Endothelial cell (in vitro differentiated cells): ENCODE measurements at regions not wholly inside any gene's neighbourhood (a gene's known extent, or its start where the extent isn't known, plus 50 kb on each side); places are given as distances from the start of the nearest gene placed in this dataset.
"Not testable (repeated sequence)": the region's sequence is repeated elsewhere in the genome, so short reads cannot be mapped to it uniquely, and the experiment has no call there.

ENCODE experiments used
- DNase-seq: peaks from one replicate; pipeline ENCODE4 v3.0.0; 2021; ENCODE audit warnings: low spot score
- H3K27ac Mint-ChIP-seq: one replicate; pipeline ENCODE4 v1.8.0; 2021; ENCODE audit warnings: mixed read lengths, inconsistent platforms; ENCODE audit not compliant: unreplicated experiment
- H3K27me3 Mint-ChIP-seq: one replicate; pipeline ENCODE4 v1.8.0; 2021; ENCODE audit warnings: mild to moderate bottlenecking, moderate library complexity, mixed read lengths, inconsistent platforms; ENCODE audit not compliant: unreplicated experiment
- H3K36me3 Mint-ChIP-seq: one replicate; pipeline ENCODE4 v1.8.0; 2021; ENCODE audit warnings: mild to moderate bottlenecking, low read depth, mixed read lengths, inconsistent platforms; ENCODE audit not compliant: unreplicated experiment
- H3K4me1 Mint-ChIP-seq: one replicate; pipeline ENCODE4 v1.8.0; 2021; ENCODE audit warnings: mild to moderate bottlenecking, mixed read lengths, inconsistent platforms; ENCODE audit not compliant: unreplicated experiment
- H3K4me3 Mint-ChIP-seq: one replicate; pipeline ENCODE4 v1.8.0; 2021; ENCODE audit warnings: mild to moderate bottlenecking, mixed read lengths, inconsistent platforms; ENCODE audit not compliant: unreplicated experiment
- H3K9me3 Mint-ChIP-seq: one replicate; pipeline ENCODE4 v1.8.0; 2021; ENCODE audit warnings: mixed read lengths, inconsistent platforms; ENCODE audit not compliant: unreplicated experiment
- TF ChIP-seq, protein P1 (sequence below): fragments of 200-600 bp; sonication (generic); IDR thresholded peaks from one replicate; pipeline ENCODE4 v1.5.0; 2021; ENCODE audit warnings: antibody characterized with exemption; ENCODE audit not compliant: unreplicated experiment

DNA sequence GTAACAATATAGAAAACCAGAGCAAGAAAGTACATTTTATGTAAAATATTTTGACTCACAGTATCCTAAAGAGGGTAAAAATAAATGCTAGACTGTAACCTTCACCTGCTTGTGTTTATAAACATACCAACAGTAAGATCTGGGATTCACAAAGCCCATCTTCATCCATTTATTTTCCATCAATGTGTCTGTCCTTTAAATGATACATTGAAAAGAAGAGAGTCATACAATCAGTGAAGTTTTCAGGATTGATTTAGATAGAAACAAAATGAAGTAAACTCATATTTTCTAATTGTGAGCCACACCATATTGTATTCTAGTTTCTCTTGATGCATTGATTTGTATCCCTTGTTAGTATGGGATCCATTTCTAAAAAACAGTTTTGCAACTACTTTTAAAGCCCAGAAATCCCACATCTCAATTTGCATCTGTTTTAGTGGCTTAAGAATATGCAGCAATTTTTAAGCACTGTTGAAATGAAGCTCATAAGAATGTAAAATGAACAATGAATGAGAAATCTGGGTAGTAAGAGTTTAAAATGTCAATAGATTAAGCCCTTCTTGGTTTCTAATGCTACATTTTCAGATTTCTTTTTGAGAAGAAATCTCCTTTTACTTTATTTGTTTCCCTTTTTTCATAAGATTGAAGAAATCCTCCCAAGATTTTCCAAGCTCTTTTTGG, 548.1 kb upstream of the ADGRL2 start:
- H3K9me3 Mint-ChIP-seq, result no peaks in the 10 kb centered on the region
- no peak for DNase-seq
- no peak overlapping the region for H3K27ac Mint-ChIP-seq
- no peaks in the 10 kb centered on the region for H3K36me3 Mint-ChIP-seq
- H3K27me3 Mint-ChIP-seq, result peaks cover 4% of the 10 kb centered on the region
- H3K4me1 Mint-ChIP-seq, result peaks cover 2% of the 10 kb centered on the region
- no peak overlapping the region for H3K4me3 Mint-ChIP-seq
- TF ChIP-seq, protein P1, sequence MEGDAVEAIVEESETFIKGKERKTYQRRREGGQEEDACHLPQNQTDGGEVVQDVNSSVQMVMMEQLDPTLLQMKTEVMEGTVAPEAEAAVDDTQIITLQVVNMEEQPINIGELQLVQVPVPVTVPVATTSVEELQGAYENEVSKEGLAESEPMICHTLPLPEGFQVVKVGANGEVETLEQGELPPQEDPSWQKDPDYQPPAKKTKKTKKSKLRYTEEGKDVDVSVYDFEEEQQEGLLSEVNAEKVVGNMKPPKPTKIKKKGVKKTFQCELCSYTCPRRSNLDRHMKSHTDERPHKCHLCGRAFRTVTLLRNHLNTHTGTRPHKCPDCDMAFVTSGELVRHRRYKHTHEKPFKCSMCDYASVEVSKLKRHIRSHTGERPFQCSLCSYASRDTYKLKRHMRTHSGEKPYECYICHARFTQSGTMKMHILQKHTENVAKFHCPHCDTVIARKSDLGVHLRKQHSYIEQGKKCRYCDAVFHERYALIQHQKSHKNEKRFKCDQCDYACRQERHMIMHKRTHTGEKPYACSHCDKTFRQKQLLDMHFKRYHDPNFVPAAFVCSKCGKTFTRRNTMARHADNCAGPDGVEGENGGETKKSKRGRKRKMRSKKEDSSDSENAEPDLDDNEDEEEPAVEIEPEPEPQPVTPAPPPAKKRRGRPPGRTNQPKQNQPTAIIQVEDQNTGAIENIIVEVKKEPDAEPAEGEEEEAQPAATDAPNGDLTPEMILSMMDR, result no peak

DNA sequence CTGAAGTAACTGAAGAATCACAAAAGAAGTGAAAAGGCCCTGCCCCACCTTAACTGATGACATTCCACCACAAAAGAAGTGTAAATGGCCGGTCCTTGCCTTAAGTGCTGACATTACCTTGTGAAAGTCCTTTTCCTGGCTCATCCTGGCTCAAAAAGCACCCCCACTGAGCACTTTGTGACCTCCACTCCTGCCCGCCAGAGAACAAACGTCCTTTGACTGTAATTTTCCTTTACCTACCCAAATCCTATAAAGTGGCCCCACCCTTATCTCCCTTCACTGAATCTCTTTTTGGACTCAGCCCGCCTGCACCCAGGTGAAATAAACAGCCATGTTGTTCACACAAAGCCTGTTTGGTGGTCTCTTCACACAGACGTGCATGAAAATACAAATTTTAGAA, 549.9 kb upstream of the ADGRL2 start:
- H3K4me3 Mint-ChIP-seq, H3K36me3 Mint-ChIP-seq, DNase-seq, H3K4me1 Mint-ChIP-seq, H3K9me3 Mint-ChIP-seq, H3K27ac Mint-ChIP-seq, H3K27me3 Mint-ChIP-seq: not testable (repeated sequence)

DNA sequence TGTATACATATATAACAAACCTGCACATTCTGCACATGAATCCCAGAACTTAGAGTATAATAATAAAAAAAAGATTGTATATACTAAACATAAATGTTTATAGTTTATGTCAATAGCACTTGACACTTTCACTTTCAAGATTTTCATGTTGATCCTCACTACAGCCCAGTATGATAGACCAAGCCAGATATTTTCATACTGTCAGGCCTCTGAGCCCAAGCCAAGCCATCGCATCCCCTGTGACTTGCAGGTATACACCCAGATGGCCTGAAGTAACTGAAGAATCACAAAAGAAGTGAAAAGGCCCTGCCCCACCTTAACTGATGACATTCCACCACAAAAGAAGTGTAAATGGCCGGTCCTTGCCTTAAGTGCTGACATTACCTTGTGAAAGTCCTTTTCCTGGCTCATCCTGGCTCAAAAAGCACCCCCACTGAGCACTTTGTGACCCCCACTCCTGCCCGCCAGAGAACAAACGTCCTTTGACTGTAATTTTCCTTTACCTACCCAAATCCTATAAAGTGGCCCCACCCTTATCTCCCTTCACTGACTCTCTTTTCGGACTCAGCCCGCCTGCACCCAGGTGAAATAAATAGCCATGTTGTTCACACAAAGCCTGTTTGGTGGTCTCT, 555.5 kb upstream of the ADGRL2 start:
- not testable (repeated sequence) for H3K27me3 Mint-ChIP-seq, DNase-seq, H3K4me3 Mint-ChIP-seq, H3K27ac Mint-ChIP-seq, H3K9me3 Mint-ChIP-seq, H3K36me3 Mint-ChIP-seq, H3K4me1 Mint-ChIP-seq

DNA sequence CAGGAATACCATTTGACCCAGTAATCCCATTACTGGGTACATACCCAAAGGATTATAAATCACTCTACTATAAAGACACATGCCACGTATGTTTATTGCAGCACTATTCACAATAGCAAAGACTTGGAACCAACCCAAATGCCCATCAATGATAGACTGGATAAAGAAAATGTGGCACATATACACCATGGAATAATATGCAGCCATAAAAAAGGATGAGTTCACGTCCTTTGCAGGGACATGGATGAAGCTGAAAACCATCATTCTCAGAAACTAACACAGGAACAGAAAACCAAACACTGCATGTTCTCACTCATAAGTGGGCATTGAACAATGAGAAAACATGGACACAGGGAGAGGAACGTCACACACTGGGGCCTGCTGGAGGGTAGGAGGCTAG, 556.1 kb upstream of the ADGRL2 start:
- H3K27me3 Mint-ChIP-seq, H3K9me3 Mint-ChIP-seq, DNase-seq, H3K4me1 Mint-ChIP-seq, H3K27ac Mint-ChIP-seq, H3K36me3 Mint-ChIP-seq, H3K4me3 Mint-ChIP-seq: not testable (repeated sequence)

DNA sequence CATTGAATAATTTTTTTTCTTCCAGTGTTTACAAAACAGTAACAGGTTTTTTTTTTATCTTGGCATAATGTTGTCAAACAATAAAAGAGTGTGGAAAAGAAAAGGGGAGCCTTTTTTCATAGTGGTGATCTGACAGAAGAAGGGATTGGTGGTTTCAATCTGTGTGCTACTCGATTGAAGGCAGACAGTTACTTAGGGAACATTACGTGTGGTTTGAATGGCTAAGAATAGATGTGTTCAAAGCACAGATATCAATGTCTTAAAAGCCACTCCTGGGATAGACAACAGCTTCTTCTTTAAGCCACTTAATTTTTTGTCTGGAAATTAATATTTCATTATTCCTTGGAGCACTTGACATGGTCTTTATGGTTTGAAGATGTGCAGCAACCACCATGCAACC, 558.6 kb upstream of the ADGRL2 start:
- H3K4me1 Mint-ChIP-seq, result peaks cover 15% of the 10 kb centered on the region
- no peak overlapping the region for H3K4me3 Mint-ChIP-seq
- DNase-seq, result no peak
- no peak overlapping the region for H3K27ac Mint-ChIP-seq
- H3K27me3 Mint-ChIP-seq, result peaks cover 3% of the 10 kb centered on the region
- TF ChIP-seq, protein P1, result no peak
- no peaks in the 10 kb centered on the region for H3K9me3 Mint-ChIP-seq
- H3K36me3 Mint-ChIP-seq, result peaks cover 7% of the 10 kb centered on the region

DNA sequence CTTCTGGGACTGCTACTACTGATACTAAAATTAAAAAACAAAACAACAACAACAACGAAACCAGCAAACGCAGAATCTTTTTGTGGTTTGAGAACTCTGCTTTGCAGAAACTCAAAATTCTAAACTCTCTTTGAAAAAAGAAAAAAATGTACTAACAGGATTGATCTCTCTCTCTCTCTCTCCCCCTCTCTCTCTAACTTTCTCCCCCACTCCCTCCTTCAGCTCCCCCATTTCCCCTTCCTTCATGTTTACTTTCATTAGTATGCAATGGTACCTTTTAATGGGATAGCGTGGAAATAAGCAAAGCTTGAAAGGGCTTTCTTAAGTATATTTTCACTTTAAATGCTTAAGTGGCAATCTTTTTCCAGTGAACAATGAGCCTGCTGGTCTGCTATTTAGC, 562.6 kb upstream of the ADGRL2 start:
- no peak overlapping the region for H3K27ac Mint-ChIP-seq
- no peaks in the 10 kb centered on the region for H3K36me3 Mint-ChIP-seq
- TF ChIP-seq, protein P1, result no peak
- peaks cover 3% of the 10 kb centered on the region for H3K27me3 Mint-ChIP-seq
- H3K9me3 Mint-ChIP-seq, result no peaks in the 10 kb centered on the region
- DNase-seq, result no peak
- no peak overlapping the region for H3K4me3 Mint-ChIP-seq
- peaks cover 10% of the 10 kb centered on the region for H3K4me1 Mint-ChIP-seq
